ENCODE measurements at regions not wholly inside any gene's neighbourhood (a gene's known extent, or its start where the extent isn't known, plus 50 kb on each side); places are given as distances from the start of the nearest gene placed in this dataset.

GRCh38 chr15:81760686-81761085 is 285.1 kb downstream of the MEX3B start:
- no peaks in the 10 kb centered on the region for H3K36me3 ChIP-seq (ENCODE audit: insufficient read depth, low read length)
- H3K9ac ChIP-seq (ENCODE audit: low read depth, low read length), result no peak overlapping the region
- H3K9me3 ChIP-seq (replicated peaks; ENCODE audit: low read length), result no peaks in the 10 kb centered on the region
- H3K4me1 ChIP-seq (ENCODE audit: control insufficient read depth, insufficient read depth, low read length), result no peaks in the 10 kb centered on the region
- no peak overlapping the region for H3K4me2 ChIP-seq (ENCODE audit: low read length)
- no peak overlapping the region for H3K4me3 ChIP-seq (ENCODE audit: low read length)
- H3K27me3 ChIP-seq (ENCODE audit: control insufficient read depth, insufficient read depth, low read length), result peaks cover 6% of the 10 kb centered on the region

GRCh38 chr15:81758818-81759284 is 287.0 kb downstream of the MEX3B start:
- H3K4me2 ChIP-seq (ENCODE audit: low read length), result no peak overlapping the region
- no peaks in the 10 kb centered on the region for H3K9me3 ChIP-seq (replicated peaks; ENCODE audit: low read length)
- no peak overlapping the region for H3K9ac ChIP-seq (ENCODE audit: low read depth, low read length)

DNA sequence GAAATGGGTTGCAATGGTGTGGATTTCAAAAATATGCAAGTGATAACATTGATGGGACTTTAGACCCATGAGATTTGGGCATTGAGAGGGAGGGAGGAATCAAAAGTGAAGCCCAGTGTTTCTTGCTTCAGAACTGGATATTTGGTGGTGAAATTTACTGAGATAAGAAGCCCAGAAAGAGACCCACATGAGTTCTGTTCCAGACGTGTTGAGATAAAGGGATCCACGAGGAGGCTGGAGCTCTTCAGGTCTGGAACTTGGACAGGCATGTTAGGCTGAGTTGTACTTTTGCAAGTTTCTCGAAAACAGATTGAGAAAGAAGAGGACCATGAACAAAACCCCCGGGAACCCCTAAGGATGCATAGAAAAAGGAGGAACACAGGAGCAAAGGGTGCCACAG is 290.2 kb downstream of the MEX3B start:
- H3K36me3 ChIP-seq (ENCODE audit: insufficient read depth, low read length), result no peaks in the 10 kb centered on the region

More at GRCh38 chr15:81758818-81759284, 287.0 kb downstream of the MEX3B start:
- Histone ChIP-seq H3K4me1 (ENCODE audit: control insufficient read depth, insufficient read depth, low read length) (no peaks in the 10 kb centered on the region), H3K27me3 (ENCODE audit: control insufficient read depth, insufficient read depth, low read length) (peaks cover under 1% of the 10 kb centered on the region), H3K36me3 (ENCODE audit: insufficient read depth, low read length) (no peaks in the 10 kb centered on the region), H3K4me3 (ENCODE audit: low read length) (no peak overlapping the region)

DNA sequence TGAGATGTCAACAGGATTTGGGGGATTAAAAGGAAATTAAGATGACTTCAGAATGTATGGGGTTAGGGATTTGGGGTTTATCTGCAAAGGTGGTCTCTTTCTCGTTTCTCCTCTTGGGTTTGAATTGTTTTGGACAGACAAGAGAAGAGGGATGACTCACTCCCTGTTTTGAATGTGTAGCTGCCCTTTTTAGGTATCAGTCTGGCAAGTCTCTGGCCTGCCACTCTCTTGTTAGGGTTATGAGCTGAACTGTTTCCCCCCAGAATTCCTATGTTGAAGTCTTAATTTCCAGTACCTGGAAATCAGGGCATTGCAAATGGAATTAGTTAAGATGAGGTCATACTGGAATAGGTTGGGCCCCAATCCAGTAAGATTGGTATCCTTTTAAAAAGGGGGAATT is 291.7 kb downstream of the MEX3B start:
- no peaks in the 10 kb centered on the region for H3K9me3 ChIP-seq (replicated peaks; ENCODE audit: low read length)
- no peak overlapping the region for H3K9ac ChIP-seq (ENCODE audit: low read depth, low read length)
- no peaks in the 10 kb centered on the region for H3K36me3 ChIP-seq (ENCODE audit: insufficient read depth, low read length)
- no peaks in the 10 kb centered on the region for H3K4me1 ChIP-seq (ENCODE audit: control insufficient read depth, insufficient read depth, low read length)
- no peak overlapping the region for H3K4me2 ChIP-seq (ENCODE audit: low read length)
- peaks cover 21% of the 10 kb centered on the region for H3K27me3 ChIP-seq (ENCODE audit: control insufficient read depth, insufficient read depth, low read length)
- no peak overlapping the region for H3K4me3 ChIP-seq (ENCODE audit: low read length)

More for the DNA sequence above, 290.2 kb downstream of the MEX3B start:
- Histone ChIP-seq H3K4me1 (ENCODE audit: control insufficient read depth, insufficient read depth, low read length) (no peaks in the 10 kb centered on the region), H3K4me2 (ENCODE audit: low read length) (no peak overlapping the region), H3K4me3 (ENCODE audit: low read length) (no peak overlapping the region), H3K9ac (ENCODE audit: low read depth, low read length) (no peak overlapping the region), H3K27me3 (ENCODE audit: control insufficient read depth, insufficient read depth, low read length) (peaks cover 9% of the 10 kb centered on the region), H3K9me3 (replicated peaks; ENCODE audit: low read length) (no peaks in the 10 kb centered on the region)

- Histone ChIP-seq H3K4me3 (ENCODE audit: low read length) (no peak overlapping the region), H3K9ac (ENCODE audit: low read depth, low read length) (no peak overlapping the region), H3K36me3 (ENCODE audit: insufficient read depth, low read length) (no peaks in the 10 kb centered on the region), H3K9me3 (replicated peaks; ENCODE audit: low read length) (no peaks in the 10 kb centered on the region), H3K4me2 (ENCODE audit: low read length) (no peak overlapping the region), H3K4me1 (ENCODE audit: control insufficient read depth, insufficient read depth, low read length) (no peaks in the 10 kb centered on the region), H3K27me3 (ENCODE audit: control insufficient read depth, insufficient read depth, low read length) (peaks cover 21% of the 10 kb centered on the region)
Measured at GRCh38 chr15:81752974-81753373, 292.8 kb downstream of the MEX3B start.

GRCh38 chr15:81752546-81752942 is 293.3 kb downstream of the MEX3B start:
- Histone ChIP-seq H3K9ac (ENCODE audit: low read depth, low read length) (no peak overlapping the region), H3K4me2 (ENCODE audit: low read length) (no peak overlapping the region), H3K9me3 (replicated peaks; ENCODE audit: low read length) (no peaks in the 10 kb centered on the region), H3K4me1 (ENCODE audit: control insufficient read depth, insufficient read depth, low read length) (no peaks in the 10 kb centered on the region), H3K36me3 (ENCODE audit: insufficient read depth, low read length) (no peaks in the 10 kb centered on the region), H3K27me3 (ENCODE audit: control insufficient read depth, insufficient read depth, low read length) (peaks cover 21% of the 10 kb centered on the region), H3K4me3 (ENCODE audit: low read length) (no peak overlapping the region)

GRCh38 chr15:81751816-81752545 is 293.8 kb downstream of the MEX3B start:
- Histone ChIP-seq H3K4me1 (ENCODE audit: control insufficient read depth, insufficient read depth, low read length) (no peaks in the 10 kb centered on the region), H3K36me3 (ENCODE audit: insufficient read depth, low read length) (no peaks in the 10 kb centered on the region), H3K4me2 (ENCODE audit: low read length) (no peak overlapping the region), H3K27me3 (ENCODE audit: control insufficient read depth, insufficient read depth, low read length) (peaks cover 21% of the 10 kb centered on the region), H3K4me3 (ENCODE audit: low read length) (no peak overlapping the region), H3K9ac (ENCODE audit: low read depth, low read length) (no peak overlapping the region), H3K9me3 (replicated peaks; ENCODE audit: low read length) (no peaks in the 10 kb centered on the region)

DNA sequence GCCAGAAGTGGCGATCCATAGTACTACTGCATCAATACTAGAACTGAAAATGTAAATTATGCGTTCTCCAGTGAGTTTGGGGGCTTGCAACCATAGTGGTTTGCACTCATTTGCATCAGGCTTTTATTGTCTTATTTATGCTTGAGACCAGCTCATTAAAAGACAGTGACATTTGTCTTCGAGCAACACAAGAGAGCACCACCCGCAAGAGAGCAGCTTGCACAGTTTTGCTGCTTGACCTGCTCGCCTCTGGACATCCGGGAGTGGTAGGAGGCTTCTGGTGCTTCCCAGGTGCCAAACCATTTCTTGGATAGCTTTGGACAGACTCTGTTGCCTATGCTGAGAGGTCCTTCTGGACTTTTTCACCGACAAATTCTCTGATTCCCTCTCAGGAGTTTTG is 294.6 kb downstream of the MEX3B start:
- Histone ChIP-seq H3K4me3 (ENCODE audit: low read length) (no peak overlapping the region), H3K9ac (ENCODE audit: low read depth, low read length) (no peak overlapping the region), H3K4me1 (ENCODE audit: control insufficient read depth, insufficient read depth, low read length) (no peaks in the 10 kb centered on the region), H3K27me3 (ENCODE audit: control insufficient read depth, insufficient read depth, low read length) (peaks cover 21% of the 10 kb centered on the region), H3K4me2 (ENCODE audit: low read length) (no peak overlapping the region), H3K36me3 (ENCODE audit: insufficient read depth, low read length) (no peaks in the 10 kb centered on the region), H3K9me3 (replicated peaks; ENCODE audit: low read length) (no peaks in the 10 kb centered on the region)

DNA sequence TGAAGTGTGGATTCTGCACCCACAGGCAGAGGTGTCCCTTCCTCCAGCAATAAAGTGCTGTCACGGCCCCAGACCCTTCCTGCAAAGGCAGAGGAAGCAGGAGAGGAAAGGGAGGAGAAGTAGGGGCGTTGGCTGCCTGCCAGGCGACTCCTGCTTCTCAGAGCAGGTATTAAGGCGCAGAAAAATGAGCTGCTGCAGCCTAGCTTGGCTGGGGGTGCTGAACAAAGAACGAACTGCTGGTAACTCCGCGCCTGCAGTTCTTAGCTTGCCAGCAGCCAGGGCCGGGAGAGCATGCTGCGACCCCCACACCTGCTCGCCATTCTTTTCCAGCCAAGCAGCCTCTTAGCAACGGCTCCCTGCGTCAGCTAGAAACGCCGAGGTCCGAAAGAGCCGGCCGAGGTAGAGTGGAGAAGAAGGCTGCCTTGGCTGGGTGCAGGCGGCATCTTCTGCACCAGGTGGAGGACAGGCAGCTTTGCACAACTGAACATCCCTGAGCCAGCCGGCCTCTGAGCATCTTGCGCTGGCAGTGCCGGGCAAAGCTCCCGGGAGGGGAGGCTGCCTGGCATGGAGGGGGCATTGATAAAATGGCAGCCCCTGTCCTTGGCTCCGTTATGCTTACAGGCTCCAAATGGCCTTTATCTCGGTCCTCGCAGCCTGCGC is 296.0 kb downstream of the MEX3B start:
- Histone ChIP-seq H3K4me1 (ENCODE audit: control insufficient read depth, insufficient read depth, low read length) (no peaks in the 10 kb centered on the region), H3K4me3 (ENCODE audit: low read length) (no peak overlapping the region), H3K36me3 (ENCODE audit: insufficient read depth, low read length) (no peaks in the 10 kb centered on the region), H3K27me3 (ENCODE audit: control insufficient read depth, insufficient read depth, low read length) (peaks cover 21% of the 10 kb centered on the region), H3K9me3 (replicated peaks; ENCODE audit: low read length) (no peaks in the 10 kb centered on the region), H3K9ac (ENCODE audit: low read depth, low read length) (no peak overlapping the region), H3K4me2 (ENCODE audit: low read length) (no peak overlapping the region)

GRCh38 chr15:81747482-81747881 is 298.3 kb downstream of the MEX3B start:
- Histone ChIP-seq H3K27me3 (ENCODE audit: control insufficient read depth, insufficient read depth, low read length) (peaks cover 17% of the 10 kb centered on the region), H3K4me3 (ENCODE audit: low read length) (no peak overlapping the region), H3K9me3 (replicated peaks; ENCODE audit: low read length) (no peaks in the 10 kb centered on the region), H3K36me3 (ENCODE audit: insufficient read depth, low read length) (no peaks in the 10 kb centered on the region), H3K4me2 (ENCODE audit: low read length) (no peak overlapping the region), H3K9ac (ENCODE audit: low read depth, low read length) (no peak overlapping the region), H3K4me1 (ENCODE audit: control insufficient read depth, insufficient read depth, low read length) (no peaks in the 10 kb centered on the region)

GRCh38 chr15:81747026-81747425 is 298.8 kb downstream of the MEX3B start:
- H3K4me1 ChIP-seq (ENCODE audit: control insufficient read depth, insufficient read depth, low read length), result no peaks in the 10 kb centered on the region
- H3K27me3 ChIP-seq (ENCODE audit: control insufficient read depth, insufficient read depth, low read length), result peaks cover 17% of the 10 kb centered on the region
- no peak overlapping the region for H3K9ac ChIP-seq (ENCODE audit: low read depth, low read length)
- no peak overlapping the region for H3K4me3 ChIP-seq (ENCODE audit: low read length)
- no peaks in the 10 kb centered on the region for H3K36me3 ChIP-seq (ENCODE audit: insufficient read depth, low read length)
- H3K4me2 ChIP-seq (ENCODE audit: low read length), result no peak overlapping the region
- H3K9me3 ChIP-seq (replicated peaks; ENCODE audit: low read length), result no peaks in the 10 kb centered on the region

GRCh38 chr15:81744364-81744763 is 301.5 kb downstream of the MEX3B start:
- H3K9ac ChIP-seq (ENCODE audit: low read depth, low read length), result no peak overlapping the region
- no peak overlapping the region for H3K4me2 ChIP-seq (ENCODE audit: low read length)

More at GRCh38 chr15:81744364-81744763, 301.5 kb downstream of the MEX3B start:
- Histone ChIP-seq H3K4me3 (ENCODE audit: low read length) (no peak overlapping the region), H3K4me1 (ENCODE audit: control insufficient read depth, insufficient read depth, low read length) (no peaks in the 10 kb centered on the region), H3K36me3 (ENCODE audit: insufficient read depth, low read length) (no peaks in the 10 kb centered on the region), H3K27me3 (ENCODE audit: control insufficient read depth, insufficient read depth, low read length) (no peaks in the 10 kb centered on the region), H3K9me3 (replicated peaks; ENCODE audit: low read length) (no peaks in the 10 kb centered on the region)

All from skeletal muscle satellite cell (primary cell).